ENCODE measurements at regions not wholly inside any gene's neighbourhood (a gene's known extent, or its start where the extent isn't known, plus 50 kb on each side); places are given as distances from the start of the nearest gene placed in this dataset.

GRCh38 chr14:22039938-22040780, 366.5 kb upstream of the OR4E1 start:
- DNase-seq (ENCODE audit: low read depth in 2 of 2) = no peak

DNA sequence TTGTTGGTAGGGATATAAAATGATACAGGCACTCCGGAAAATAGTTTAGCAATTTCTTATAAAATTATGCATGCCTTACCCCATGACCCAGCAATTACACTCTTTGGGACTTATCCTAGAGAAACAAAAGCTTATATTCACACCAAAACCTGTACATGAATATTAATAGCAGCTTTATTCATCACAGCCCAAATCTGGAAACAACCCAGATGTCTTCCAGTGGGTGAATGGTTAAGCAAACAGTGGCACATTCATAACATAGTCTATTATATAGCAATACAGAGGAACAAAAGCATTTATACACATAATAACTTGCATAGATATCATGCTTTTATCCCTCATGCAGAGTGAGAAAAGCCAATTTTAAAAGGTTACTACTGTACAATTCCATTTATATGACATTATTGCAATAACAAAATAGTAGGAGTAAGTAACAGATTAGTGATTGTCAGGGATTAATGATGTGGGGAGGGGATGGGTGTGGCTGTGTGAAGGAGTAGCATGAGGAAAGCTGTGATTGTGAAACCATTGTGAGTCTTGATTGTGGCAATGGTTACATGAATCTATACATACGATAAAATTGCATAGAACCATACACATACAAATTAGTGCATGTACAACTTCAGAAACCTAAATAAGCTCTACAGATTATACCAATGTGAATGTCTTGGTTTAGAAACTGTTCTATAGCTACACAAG, 363.1 kb upstream of the OR4E1 start:
- no peak for DNase-seq (ENCODE audit: low read depth in 2 of 2)

GRCh38 chr14:22026527-22026926, 352.9 kb upstream of the OR4E1 start:
- no peak for DNase-seq (ENCODE audit: low read depth in 2 of 2)

DNA sequence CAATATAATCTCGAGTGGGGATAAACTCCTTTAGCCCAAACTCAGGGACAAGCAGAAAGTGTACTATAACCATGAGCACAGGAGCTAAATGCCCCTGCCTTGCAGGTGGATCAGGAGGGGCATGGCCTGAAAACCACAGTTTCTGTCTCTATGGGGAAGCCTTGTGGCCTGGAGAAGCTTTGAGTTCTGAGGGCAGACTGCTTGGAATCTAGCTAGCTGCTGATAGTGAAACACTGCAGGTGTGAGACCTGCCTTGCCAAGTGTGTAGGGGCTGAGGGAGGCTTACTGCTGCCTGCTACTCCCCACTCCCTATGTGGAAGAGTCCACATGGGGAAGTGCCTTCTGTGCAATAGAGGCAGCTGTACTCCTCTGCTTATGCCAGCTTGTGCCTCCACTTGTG, 352.3 kb upstream of the OR4E1 start:
- no peak for DNase-seq (ENCODE audit: low read depth in 2 of 2)

DNA sequence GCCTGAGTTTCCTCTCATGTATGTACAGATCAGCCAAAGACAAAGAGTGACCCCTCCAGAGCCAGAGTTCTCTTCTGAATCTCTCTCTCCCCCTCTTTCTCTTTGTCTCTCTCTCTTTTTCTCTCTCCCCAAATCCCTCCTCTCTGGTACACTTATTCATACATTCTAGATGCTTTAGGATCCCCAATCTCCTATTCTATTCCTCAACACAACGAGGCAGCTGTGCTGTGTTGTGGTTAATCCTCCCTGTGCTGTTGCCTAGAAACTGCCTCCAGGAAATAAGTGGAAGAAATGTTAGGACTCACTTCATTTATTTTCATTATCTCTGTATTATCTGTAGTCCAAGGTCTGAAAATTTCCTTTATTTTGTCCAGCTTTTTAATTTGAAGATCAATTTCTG, 350.5 kb upstream of the OR4E1 start:
- DNase-seq (ENCODE audit: low read depth in 2 of 2) = no peak

DNA sequence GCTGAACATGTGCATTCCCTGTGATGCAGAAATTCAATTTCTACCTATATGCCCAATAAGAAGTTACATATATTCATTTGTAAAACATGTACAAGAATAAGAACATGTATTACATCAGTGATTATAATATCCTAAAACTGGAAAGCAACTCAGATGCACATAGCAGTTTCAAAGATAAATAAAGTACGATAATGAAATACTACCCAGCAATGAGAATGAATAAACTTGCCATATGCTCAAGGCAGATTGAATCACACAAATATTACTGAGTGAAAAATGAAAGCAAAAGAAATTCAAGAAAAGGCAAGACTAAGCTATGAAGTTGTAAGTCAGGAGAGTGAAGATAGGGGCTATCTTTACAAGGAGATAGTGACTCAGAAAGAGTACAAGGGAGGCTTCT, 345.3 kb upstream of the OR4E1 start:
- DNase-seq (ENCODE audit: low read depth in 2 of 2) = no peak

DNA sequence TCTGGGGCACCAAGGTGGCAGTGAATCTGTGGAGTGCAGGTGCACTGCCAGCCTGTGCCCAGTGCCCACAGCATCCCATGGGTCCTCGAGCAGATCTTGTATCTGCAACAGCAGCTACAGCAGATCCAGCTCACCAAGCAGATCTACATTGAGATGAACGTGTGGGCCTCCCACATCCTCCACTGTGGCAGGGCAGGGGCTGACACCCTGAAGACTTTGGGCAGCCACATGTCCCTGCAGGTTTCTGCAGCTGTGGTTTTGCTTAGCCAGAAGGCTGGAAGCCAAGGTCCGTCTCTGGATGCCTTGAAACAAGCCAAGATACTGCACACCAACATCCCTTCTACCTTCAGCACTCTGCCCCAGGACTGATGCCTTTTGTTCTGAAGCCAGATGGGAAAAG, 338.8 kb upstream of the OR4E1 start:
- DNase-seq (ENCODE audit: low read depth in 2 of 2) = no peak

DNA sequence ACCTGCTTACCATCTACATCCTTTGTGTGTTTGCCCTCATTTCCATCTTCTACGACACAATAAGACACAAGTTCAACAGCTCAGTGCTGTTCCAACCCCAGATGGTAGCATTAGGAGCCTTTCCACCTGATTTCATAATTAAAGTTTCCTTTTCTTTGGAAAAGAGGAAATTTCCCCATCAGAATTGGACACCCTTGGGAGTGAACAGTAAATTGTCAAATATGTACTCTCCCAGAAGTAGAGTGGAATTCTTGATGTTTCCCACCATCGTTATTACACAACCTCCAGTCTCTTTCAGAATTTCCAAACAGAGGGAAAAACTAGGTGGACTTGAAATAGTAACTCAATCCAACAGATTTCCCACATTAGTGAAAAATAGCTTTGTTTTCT, 337.6 kb upstream of the OR4E1 start:
- no peak for DNase-seq (ENCODE audit: low read depth in 2 of 2)

- DNase-seq (ENCODE audit: low read depth in 2 of 2) = no peak
Observed at GRCh38 chr14:22010545-22011252, 337.1 kb upstream of the OR4E1 start.

DNA sequence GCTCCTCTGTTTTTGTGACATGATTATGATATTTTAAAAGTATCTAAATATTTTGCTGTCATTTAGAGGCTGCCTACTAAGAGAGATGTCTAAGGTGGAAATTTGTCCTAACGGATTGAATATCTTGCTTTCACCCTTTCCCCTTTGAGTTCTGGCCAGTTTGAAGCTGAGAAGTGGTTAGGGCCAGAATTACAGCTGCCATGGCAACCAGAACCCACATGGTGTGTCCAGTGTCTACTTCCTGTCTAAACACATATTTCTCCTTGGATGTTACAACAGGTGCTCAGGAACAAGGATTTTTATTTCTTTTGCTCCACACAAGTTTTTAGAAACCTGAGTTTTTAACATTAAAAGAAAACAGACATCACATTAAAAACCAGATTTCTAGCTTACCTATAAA, 335.1 kb upstream of the OR4E1 start:
- DNase-seq (ENCODE audit: low read depth in 2 of 2) = no peak

GRCh38 chr14:22007784-22008412, 334.3 kb upstream of the OR4E1 start:
- no peak for DNase-seq (ENCODE audit: low read depth in 2 of 2)

DNA sequence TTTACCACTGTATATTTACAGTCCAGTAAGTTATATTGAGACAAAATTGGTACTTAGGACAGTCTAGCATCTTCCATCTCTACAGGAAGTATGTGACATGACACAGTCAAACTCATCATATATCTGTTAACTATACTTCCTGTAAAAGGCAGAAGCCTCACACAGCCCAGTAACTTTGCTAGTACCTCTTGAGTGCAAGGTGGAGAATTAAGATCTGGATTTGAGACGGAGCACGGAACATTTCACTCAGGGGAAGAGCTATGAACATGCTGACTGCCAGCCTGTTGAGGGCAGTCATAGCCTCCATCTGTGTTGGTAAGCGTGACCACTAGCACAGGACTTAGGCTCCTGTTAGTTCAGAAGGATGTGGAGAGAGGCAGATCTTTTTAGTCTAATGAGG, 333.7 kb upstream of the OR4E1 start:
- no peak for DNase-seq (ENCODE audit: low read depth in 2 of 2)

DNA sequence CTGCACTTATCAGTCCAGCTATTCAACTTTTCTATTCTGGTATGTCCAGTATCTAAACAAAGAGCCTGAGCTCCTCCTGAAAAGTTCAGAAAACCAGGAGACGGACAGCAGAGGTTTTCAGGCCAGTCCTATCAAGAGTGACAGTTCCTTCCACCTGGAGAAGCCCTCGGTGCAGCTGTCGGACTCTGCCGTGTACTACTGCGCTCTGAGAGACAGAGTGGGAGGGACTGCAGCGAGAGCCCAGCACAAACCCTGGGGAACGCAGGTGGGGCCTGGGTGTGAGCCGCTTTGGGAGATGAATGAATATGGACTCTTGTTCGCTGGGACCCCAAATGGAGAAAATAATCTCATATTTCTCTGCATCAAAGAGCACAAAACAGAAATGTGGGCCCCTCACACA, 329.8 kb upstream of the OR4E1 start:
- no peak for DNase-seq (ENCODE audit: low read depth in 2 of 2)

DNA sequence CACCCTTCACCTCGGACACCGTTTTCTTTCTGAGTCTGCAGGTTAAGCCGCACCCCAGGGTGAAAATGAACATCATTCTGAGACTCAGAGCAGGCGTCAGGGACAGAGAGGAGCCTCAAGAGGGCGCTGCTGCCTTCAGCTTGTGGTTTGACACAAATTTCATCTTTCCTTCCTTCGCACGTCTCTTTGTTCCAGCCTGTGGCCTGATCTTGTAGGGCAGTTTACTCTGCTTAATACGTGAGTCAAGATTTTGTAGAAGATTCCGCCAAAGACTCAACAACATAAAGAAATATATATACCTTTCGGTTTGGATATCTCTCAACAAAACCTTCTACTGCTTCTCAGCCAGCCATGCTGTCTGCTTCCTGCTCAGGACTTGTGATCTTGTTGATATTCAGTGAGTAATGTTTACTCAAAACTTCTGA, 329.3 kb upstream of the OR4E1 start:
- DNase-seq (ENCODE audit: low read depth in 2 of 2) = no peak

GRCh38 chr14:21999402-21999801, 325.8 kb upstream of the OR4E1 start:
- no peak for DNase-seq (ENCODE audit: low read depth in 2 of 2)

DNA sequence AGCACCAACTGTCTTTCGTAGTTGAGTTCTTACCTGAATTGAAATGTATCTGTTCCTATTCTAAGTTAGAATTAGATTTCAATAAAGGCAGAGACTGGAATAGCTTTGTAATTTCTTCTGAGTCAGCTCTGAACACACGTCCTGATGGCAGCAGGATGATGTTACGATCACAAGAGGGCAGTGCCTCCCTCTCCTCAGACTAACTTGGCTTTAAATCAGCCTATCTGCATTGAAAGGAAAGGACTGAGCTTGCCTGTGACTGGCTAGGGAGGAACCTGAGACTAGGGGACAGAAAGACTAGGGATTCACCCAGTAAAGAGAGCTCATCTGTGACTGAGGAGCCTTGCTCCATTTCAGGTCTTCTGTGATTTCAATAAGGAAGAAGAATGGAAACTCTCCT, 323.7 kb upstream of the OR4E1 start:
- no peak for DNase-seq (ENCODE audit: low read depth in 2 of 2)

- no peak for DNase-seq (ENCODE audit: low read depth in 2 of 2)
Observed at GRCh38 chr14:21995332-21995731, 321.7 kb upstream of the OR4E1 start.

DNA sequence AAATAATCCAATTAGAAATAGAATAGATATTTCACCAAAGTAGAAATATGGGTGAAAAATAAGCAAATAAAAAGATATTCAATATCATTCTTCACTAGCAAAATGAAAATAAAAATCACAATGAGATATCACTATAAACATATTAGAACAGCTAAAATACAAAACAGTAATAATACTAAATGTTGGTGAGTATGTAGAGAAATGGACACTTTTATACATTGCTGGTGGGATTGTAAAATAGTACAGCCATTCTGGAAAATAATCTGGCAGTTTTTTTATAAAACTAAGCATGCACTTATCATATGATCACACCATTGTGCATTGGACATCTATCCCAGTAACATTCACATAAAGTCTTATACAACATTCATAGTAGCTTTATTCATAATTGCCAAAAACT, 320.2 kb upstream of the OR4E1 start:
- DNase-seq (ENCODE audit: low read depth in 2 of 2) = no peak

- DNase-seq (ENCODE audit: low read depth in 2 of 2) = no peak
Observed at GRCh38 chr14:21993070-21993469, 319.5 kb upstream of the OR4E1 start.

DNA sequence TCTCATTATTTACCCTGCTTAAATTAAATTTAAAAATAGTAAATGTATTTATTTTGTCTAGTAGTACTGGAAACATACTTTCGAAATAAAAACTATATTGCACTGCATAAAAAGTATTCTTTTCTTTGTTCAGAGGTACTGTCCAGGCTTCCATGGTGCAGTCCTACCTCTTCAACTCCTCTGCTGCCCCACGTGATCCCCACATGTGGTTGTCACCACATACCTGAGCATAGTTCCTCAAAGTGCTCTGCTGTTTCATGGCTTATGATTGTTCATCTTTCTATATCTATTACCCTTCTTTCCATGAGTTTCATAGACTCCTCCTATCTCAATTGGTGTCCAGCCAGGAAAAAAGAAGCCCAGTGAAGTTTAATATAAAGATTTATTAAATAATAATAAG, 317.5 kb upstream of the OR4E1 start:
- no peak for DNase-seq (ENCODE audit: low read depth in 2 of 2)

DNA sequence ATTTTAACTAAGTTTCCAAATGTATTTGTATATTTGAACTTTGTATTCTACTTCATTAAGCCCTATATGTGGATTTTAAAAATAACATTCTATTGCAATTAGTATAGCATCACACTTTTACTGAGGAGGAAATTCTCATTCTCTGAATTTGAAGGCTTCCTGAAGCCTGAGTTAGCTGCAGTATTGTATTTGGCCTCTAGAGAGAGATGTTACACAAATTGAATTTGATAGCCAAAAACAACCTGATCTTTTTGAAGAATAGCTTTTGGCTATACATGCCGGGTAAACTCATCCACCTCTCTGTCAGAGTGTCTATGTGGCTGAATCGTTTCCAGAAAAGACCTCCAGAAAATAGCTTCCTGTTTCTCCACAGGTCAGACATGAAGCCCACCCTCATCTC, 316.5 kb upstream of the OR4E1 start:
- no peak for DNase-seq (ENCODE audit: low read depth in 2 of 2)

GRCh38 chr14:21989090-21989489, 315.5 kb upstream of the OR4E1 start:
- DNase-seq (ENCODE audit: low read depth in 2 of 2) = no peak
